ENCODE measurements at regions not wholly inside any gene's neighbourhood (a gene's known extent, or its start where the extent isn't known, plus 50 kb on each side); places are given as distances from the start of the nearest gene placed in this dataset.

DNA sequence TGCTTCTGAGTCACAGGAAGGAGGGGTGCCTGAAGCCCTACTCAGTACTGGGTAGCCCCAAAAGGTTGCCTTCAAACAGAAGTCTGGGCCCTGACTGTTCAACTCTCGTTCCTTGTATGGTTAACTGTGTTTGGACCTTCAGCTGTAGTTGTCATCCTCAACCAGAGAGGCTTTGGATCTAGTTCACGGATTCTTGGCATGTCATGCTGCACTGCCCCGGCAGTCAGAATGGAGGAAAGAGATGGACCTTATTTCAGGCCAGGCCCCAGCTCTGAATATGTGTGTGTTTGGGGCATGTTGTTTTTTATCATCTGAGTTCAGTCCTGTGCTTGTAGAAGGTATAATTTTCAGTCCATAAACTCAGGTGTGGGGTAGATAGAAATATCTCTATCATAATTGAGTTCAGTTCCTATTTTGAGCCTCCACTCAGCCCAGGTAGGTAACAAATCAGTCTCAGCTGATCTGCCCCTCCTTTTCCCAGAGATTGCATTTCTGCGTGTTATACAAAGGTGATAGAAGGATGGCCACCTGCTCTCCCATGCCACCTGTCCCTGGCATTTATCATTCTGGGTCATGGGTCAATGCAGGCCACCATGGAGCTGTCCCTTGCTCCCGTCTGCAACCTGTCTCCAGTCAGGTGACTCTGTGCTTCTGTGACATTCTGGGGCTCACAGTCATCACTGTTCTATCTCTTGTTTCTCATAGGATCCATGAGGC lies 127.5 kb upstream of the CPEB4 start:
- H3K27ac ChIP-seq: peak overlapping the region; percentile 19
- WGBS (ENCODE audit: low lambda C conversion rate, missing lambda C conversion rate): 94% methylated on average over 5 of the region's 5 CpGs
- H2AFZ ChIP-seq: no peak overlapping the region
- no peaks in the 10 kb centered on the region for H3K27me3 ChIP-seq
- peaks cover 22% of the 10 kb centered on the region for H3K4me1 ChIP-seq (ENCODE audit: insufficient read depth)
- no peak overlapping the region for H3K4me3 ChIP-seq
- H4K20me1 ChIP-seq (ENCODE audit: insufficient read depth, poor library complexity, severe bottlenecking): no peaks in the 10 kb centered on the region
- TF ChIP-seq CTCF (IDR thresholded peaks at IDR 0.05; ENCODE audit: poor library complexity): no peak
- no peaks in the 10 kb centered on the region for H3K79me2 ChIP-seq
- H3K9me3 ChIP-seq (ENCODE audit: low read depth): no peaks in the 10 kb centered on the region
- H3K9me2 ChIP-seq (replicated peaks; ENCODE audit: insufficient read depth): no peaks in the 10 kb centered on the region
- no peaks in the 10 kb centered on the region for H3K36me3 ChIP-seq (replicated peaks; ENCODE audit: insufficient read depth, low read depth)
- DNase-seq (ENCODE audit: low spot score): no peak
- H3K4me2 ChIP-seq: no peak overlapping the region

- Histone ChIP-seq H3K27me3 (no peaks in the 10 kb centered on the region), H3K4me2 (no peak overlapping the region), H3K79me2 (no peaks in the 10 kb centered on the region), H4K20me1 (ENCODE audit: insufficient read depth, poor library complexity, severe bottlenecking) (no peaks in the 10 kb centered on the region), H3K4me3 (no peak overlapping the region), H2AFZ (no peak overlapping the region), H3K36me3 (replicated peaks; ENCODE audit: insufficient read depth, low read depth) (no peaks in the 10 kb centered on the region), H3K4me1 (ENCODE audit: insufficient read depth) (peaks cover 28% of the 10 kb centered on the region), H3K9me3 (ENCODE audit: low read depth) (no peaks in the 10 kb centered on the region), H3K27ac (peak overlapping the region; percentile 19), H3K9me2 (replicated peaks; ENCODE audit: insufficient read depth) (no peaks in the 10 kb centered on the region)
- DNase-seq (ENCODE audit: low spot score): no peak
- TF ChIP-seq EZH2 (IDR thresholded peaks at IDR 0.05; ENCODE audit: borderline replicate concordance) (no peak), CTCF (IDR thresholded peaks at IDR 0.05; ENCODE audit: poor library complexity) (no peak)
- WGBS (ENCODE audit: low lambda C conversion rate, missing lambda C conversion rate): 69% methylated on average over 4 of the region's 4 CpGs
Measured at GRCh38 chr5:173761178-173761513, 127.0 kb upstream of the CPEB4 start.

DNA sequence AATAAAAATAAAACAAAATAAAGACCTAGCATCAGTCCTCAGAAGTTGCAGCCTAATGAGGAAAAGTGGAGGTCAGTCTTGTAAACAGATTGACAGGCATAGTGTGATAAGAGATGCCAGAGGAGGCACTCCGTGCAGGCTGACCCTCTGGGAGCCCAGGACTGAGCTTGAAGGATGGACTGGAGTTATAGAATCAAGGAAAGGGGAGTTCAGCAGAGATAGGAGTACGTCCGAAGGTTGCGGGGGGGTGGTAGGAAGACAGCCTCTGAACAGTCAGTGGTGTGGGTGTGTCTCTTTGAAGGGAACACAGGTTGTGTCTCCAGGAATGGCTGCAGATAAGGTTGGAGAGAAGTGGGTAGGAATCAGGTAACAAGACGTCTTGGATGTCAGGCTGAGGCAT lies 126.1 kb upstream of the CPEB4 start:
- Histone ChIP-seq H3K4me2 (no peak overlapping the region), H4K20me1 (ENCODE audit: insufficient read depth, poor library complexity, severe bottlenecking) (no peaks in the 10 kb centered on the region), H3K79me2 (no peaks in the 10 kb centered on the region), H3K4me3 (no peak overlapping the region), H3K27me3 (no peaks in the 10 kb centered on the region), H3K27ac (no peak overlapping the region), H3K9me3 (ENCODE audit: low read depth) (no peaks in the 10 kb centered on the region), H2AFZ (no peak overlapping the region), H3K4me1 (ENCODE audit: insufficient read depth) (peaks cover 33% of the 10 kb centered on the region), H3K9me2 (replicated peaks; ENCODE audit: insufficient read depth) (no peaks in the 10 kb centered on the region), H3K36me3 (replicated peaks; ENCODE audit: insufficient read depth, low read depth) (no peaks in the 10 kb centered on the region)
- no peak for TF ChIP-seq EZH2 (IDR thresholded peaks at IDR 0.05; ENCODE audit: borderline replicate concordance)
- no peak for TF ChIP-seq CTCF (IDR thresholded peaks at IDR 0.05; ENCODE audit: poor library complexity)
- no peak for TF ChIP-seq EZH2phosphoT487 (IDR thresholded peaks at IDR 0.05; ENCODE audit: low read depth, severe bottlenecking, unreplicated experiment)
- DNase-seq (ENCODE audit: low spot score): peak; percentile 40
- 50% methylated on average over 5 of the region's 5 CpGs for WGBS (ENCODE audit: low lambda C conversion rate, missing lambda C conversion rate)

DNA sequence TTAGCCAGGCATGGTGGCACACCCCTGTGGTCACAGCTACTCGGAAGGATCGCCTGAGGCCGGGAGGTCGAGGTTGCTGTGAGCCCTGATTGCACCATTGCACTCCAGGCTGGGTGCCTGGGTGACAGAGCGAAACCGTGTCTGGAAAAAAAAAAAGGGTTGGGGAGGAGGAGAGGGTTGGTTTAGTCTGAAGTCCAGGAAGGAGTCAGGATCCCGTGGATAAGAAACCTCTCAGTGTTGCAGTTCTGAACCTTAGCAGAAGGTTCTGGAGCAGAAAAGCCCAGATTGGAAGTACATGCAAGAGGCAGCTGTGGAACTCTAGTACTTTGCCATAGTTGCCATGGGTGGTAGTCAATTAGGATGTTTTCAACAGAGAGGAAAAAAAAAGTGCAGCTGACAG lies 125.2 kb upstream of the CPEB4 start:
- no peaks in the 10 kb centered on the region for H3K36me3 ChIP-seq (replicated peaks; ENCODE audit: insufficient read depth, low read depth)
- TF ChIP-seq CTCF (IDR thresholded peaks at IDR 0.05; ENCODE audit: poor library complexity) (no peak), EZH2phosphoT487 (IDR thresholded peaks at IDR 0.05; ENCODE audit: low read depth, severe bottlenecking, unreplicated experiment) (no peak), EZH2 (IDR thresholded peaks at IDR 0.05; ENCODE audit: borderline replicate concordance) (no peak)
- peaks cover 38% of the 10 kb centered on the region for H3K4me1 ChIP-seq (ENCODE audit: insufficient read depth)
- no peaks in the 10 kb centered on the region for H3K27me3 ChIP-seq
- H2AFZ ChIP-seq: no peak overlapping the region
- 81% methylated on average over 7 of the region's 7 CpGs for WGBS (ENCODE audit: low lambda C conversion rate, missing lambda C conversion rate)
- no peaks in the 10 kb centered on the region for H3K9me3 ChIP-seq (ENCODE audit: low read depth)
- H3K9me2 ChIP-seq (replicated peaks; ENCODE audit: insufficient read depth): no peaks in the 10 kb centered on the region
- peak overlapping the region; percentile 91 for H3K27ac ChIP-seq
- no peak overlapping the region for H3K4me2 ChIP-seq
- no peaks in the 10 kb centered on the region for H4K20me1 ChIP-seq (ENCODE audit: insufficient read depth, poor library complexity, severe bottlenecking)
- no peaks in the 10 kb centered on the region for H3K79me2 ChIP-seq
- no peak overlapping the region for H3K4me3 ChIP-seq
- peak; percentile 35 for DNase-seq (ENCODE audit: low spot score)

Measured in hepatocyte (in vitro differentiated cells).